IgD-negative memory B cell (primary cell): ENCODE measurements at regions not wholly inside any gene's neighbourhood (a gene's known extent, or its start where the extent isn't known, plus 50 kb on each side); places are given as distances from the start of the nearest gene placed in this dataset.
A peak's percentile ranks its signal among the peaks of the same experiment; 100 is the strongest.

Experiments
- H3K27ac Mint-ChIP-seq, 3 donors: one replicate each; pipeline ENCODE4 v1.8.0; 2020 to 2022; ENCODE audit warnings: mild to moderate bottlenecking in 3 of 3, mixed read lengths in 3 of 3, moderate library complexity in 1 of 3
- H3K27me3 Mint-ChIP-seq: one replicate; pipeline ENCODE4 v1.8.0; 2021; ENCODE audit warnings: mixed read lengths
- H3K36me3 Mint-ChIP-seq: one replicate; pipeline ENCODE4 v1.8.0; 2020; ENCODE audit warnings: mild to moderate bottlenecking, mixed read lengths
- H3K4me1 Mint-ChIP-seq, 3 donors: one replicate each; pipeline ENCODE4 v1.8.0; 2020 to 2022; ENCODE audit warnings: mixed read lengths in 3 of 3, mild to moderate bottlenecking in 1 of 3
- H3K4me3 Mint-ChIP-seq, 4 donors: one replicate each; pipeline ENCODE4 v1.8.0; 2020 to 2022; ENCODE audit warnings: mild to moderate bottlenecking in 4 of 4, mixed read lengths in 4 of 4, moderate library complexity in 3 of 4
- H3K9me3 Mint-ChIP-seq, 3 donors: one replicate each; pipeline ENCODE4 v1.8.0; 2020 to 2021; ENCODE audit warnings: mixed read lengths in 3 of 3, mild to moderate bottlenecking in 1 of 3

DNA sequence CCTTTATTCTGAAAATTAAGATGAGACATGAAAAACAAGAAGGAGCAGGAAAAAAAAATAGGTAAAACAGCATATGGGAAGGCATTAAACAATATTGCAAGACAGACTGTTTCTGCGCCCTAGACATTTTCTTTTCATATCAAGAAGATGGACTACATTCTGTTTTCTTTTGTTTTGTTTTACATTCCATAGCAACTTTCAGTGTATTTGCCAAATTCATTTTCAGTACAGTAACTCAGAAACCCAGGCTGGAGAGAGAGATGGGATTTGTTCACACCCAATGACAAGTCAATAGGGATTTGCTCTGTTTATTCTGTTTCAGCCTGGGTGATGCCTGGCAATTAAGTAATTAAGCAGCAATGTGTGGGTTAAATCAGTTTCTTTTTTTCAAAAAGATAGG is 892.8 kb upstream of the DIAPH2 start:
- Mint-ChIP-seq H3K4me3 (no peak overlapping the region), H3K36me3 (no peaks in the 10 kb centered on the region), H3K9me3 (peaks cover 0 to 2% (median 2%) of the 10 kb centered on the region in 3 donors), H3K27ac (no peak overlapping the region), H3K27me3 (no peaks in the 10 kb centered on the region), H3K4me1 (no peaks in the 10 kb centered on the region)

DNA sequence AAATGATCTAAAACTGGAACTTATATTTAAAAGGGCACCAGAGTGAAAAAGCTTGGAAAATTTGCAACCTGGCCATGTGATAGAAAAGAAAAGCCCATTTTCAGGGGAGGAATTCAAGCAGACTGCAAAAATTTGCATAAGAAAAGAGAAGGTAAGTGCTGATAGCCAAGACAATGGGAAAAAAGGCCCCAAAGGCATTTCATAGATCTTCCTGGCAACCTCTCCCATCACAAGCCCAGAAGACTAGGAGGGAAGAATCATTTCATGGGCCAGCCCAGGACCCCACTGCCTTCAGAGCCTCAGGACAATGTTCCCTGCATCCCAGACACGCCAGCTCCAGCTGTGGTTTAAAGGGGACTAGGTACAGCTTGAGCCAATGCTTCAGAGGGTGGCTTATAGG is 887.3 kb upstream of the DIAPH2 start:
- Mint-ChIP-seq H3K4me3 (no peak overlapping the region), H3K4me1 (no peaks in the 10 kb centered on the region), H3K27me3 (no peaks in the 10 kb centered on the region), H3K9me3 (peaks cover 0 to 5% (median 0%) of the 10 kb centered on the region in 3 donors), H3K27ac (no peak overlapping the region), H3K36me3 (no peaks in the 10 kb centered on the region)

DNA sequence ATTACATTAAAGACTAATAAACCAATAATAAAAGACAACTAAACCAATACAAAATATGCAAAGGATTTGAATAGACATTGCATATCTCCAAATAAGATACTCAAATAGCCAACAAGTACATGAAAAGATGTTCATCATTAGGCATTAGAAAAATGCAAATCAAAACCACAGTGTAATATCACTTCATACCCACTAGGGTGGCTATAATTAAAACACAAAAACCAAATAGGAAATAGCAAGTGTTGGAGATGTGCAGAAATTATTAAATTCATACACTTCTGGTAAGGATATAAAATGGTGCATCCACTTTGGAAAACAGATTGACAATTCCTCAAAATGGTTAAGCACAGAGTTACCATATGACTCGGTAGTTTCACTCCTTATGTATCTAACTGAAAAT is 860.8 kb upstream of the DIAPH2 start:
- H3K9me3 Mint-ChIP-seq, result peaks cover 0 to 4% (median 0%) of the 10 kb centered on the region in 3 donors
- H3K36me3 Mint-ChIP-seq, result no peaks in the 10 kb centered on the region
- no peaks in the 10 kb centered on the region for H3K4me1 Mint-ChIP-seq
- no peak overlapping the region for H3K4me3 Mint-ChIP-seq
- no peak overlapping the region for H3K27ac Mint-ChIP-seq
- H3K27me3 Mint-ChIP-seq, result no peaks in the 10 kb centered on the region

DNA sequence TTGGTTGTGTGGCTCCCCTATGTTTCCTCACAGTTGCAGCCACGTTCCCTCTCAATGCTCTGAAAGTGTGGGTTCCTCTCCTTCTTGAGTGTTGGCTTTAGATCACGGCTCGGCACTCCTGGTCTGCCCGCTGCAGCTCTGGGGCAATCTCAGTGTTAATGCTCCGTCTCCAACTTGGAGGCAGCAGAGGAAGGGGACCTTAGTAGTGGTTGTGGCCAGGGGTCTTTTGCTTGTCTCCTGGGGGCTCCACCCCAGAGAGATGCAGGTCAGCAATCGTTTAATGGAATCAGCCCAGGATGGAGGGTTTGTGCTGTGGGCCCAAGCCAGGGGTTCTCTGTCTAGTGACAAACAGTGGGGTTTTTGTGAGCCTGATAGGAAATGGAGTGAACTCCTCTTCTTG is 849.4 kb upstream of the DIAPH2 start:
- Mint-ChIP-seq H3K36me3 (no peaks in the 10 kb centered on the region), H3K27me3 (no peaks in the 10 kb centered on the region), H3K9me3 (no peaks in the 10 kb centered on the region), H3K4me1 (no peaks in the 10 kb centered on the region), H3K27ac (no peak overlapping the region), H3K4me3 (no peak overlapping the region)

DNA sequence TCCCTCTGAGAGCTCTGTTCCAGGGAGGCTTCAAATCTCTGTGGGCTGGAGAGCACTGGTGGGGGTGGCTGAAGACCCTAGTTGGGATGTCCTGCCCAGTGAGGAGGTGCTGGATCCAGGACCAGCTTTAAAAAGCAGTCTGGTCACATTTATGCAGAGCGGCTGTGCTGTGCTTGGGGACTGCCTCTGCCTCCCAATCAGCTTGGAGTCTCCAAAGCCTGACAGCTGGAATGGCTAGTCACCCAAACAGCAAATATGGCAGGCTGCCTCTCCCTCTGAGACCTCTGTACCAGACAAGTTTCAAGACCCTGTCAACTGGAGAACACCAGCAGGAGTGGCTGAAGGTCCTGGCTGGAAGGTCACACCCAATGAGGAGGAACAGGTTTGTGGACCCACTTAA is 848.1 kb upstream of the DIAPH2 start:
- H3K27ac Mint-ChIP-seq, result peak overlapping the region in 1 of 3 donors; percentile 27
- H3K27me3 Mint-ChIP-seq, result no peaks in the 10 kb centered on the region
- H3K4me3 Mint-ChIP-seq, result no peak overlapping the region
- H3K9me3 Mint-ChIP-seq, result no peaks in the 10 kb centered on the region
- H3K4me1 Mint-ChIP-seq, result no peaks in the 10 kb centered on the region
- no peaks in the 10 kb centered on the region for H3K36me3 Mint-ChIP-seq

DNA sequence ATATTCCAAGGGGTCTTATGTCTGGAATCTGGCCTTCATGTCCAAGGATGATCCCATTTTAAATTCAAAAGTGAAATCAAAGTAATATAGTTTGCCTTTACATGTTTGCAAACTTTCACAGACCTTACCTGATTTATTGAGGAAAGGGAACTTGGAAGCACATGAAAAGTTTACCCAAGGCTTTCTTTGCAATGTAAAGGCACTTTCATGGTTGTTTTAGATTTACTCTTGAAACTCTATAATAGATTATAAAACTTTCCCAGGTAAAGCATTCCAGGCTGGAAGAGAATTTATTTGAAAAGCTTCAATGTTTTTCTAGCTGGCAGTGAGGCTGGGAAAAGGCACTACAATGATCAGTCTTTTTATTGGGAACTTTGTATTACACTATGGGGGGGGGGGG is 842.8 kb upstream of the DIAPH2 start:
- no peaks in the 10 kb centered on the region for H3K36me3 Mint-ChIP-seq
- H3K9me3 Mint-ChIP-seq, result no peaks in the 10 kb centered on the region
- no peak overlapping the region for H3K27ac Mint-ChIP-seq
- no peaks in the 10 kb centered on the region for H3K27me3 Mint-ChIP-seq
- H3K4me1 Mint-ChIP-seq, result no peaks in the 10 kb centered on the region
- no peak overlapping the region for H3K4me3 Mint-ChIP-seq

DNA sequence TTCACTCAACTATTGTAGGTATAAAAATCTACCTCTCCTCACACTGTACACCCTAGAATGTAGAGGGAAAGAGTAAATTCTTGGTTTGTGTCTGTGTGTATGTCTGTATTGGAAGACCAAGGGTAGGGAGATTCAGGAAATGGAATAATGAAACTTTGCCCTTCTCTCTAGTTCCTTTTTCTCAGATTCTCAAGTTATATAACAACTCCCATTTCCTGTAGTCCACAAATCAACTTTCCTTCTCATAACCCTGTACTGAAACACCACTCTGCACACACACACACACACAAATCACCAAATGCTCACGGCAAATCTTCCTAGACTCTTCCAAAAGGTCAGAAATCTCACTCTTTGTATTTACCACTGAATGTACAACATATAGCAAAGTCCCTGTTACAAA is 824.5 kb upstream of the DIAPH2 start:
- H3K27me3 Mint-ChIP-seq, result no peaks in the 10 kb centered on the region
- no peak overlapping the region for H3K4me3 Mint-ChIP-seq
- H3K9me3 Mint-ChIP-seq, result peaks cover 4 to 12% (median 6%) of the 10 kb centered on the region in 3 donors
- no peaks in the 10 kb centered on the region for H3K4me1 Mint-ChIP-seq
- H3K36me3 Mint-ChIP-seq, result no peaks in the 10 kb centered on the region
- H3K27ac Mint-ChIP-seq, result no peak overlapping the region

DNA sequence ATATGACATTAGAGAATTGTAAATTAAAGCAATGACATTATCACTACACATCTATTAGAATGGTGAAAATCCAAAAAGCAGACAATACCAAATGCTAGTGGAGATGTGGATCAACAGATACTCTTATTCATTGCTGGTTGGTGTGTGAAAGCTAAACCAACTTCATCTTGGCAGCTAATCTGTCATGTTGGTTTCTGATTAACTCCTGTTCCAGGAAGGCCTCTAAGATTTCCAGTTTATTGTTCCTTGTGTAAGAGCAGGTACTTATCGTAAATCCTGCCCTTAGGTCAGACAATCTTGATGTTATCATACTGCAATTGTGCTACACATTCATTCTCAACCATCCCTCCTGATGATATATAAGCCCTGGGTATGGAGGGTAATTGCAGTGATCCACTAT is 809.0 kb upstream of the DIAPH2 start:
- no peaks in the 10 kb centered on the region for H3K27me3 Mint-ChIP-seq
- no peaks in the 10 kb centered on the region for H3K36me3 Mint-ChIP-seq
- no peak overlapping the region for H3K27ac Mint-ChIP-seq
- H3K4me3 Mint-ChIP-seq, result no peak overlapping the region
- H3K4me1 Mint-ChIP-seq, result no peaks in the 10 kb centered on the region
- H3K9me3 Mint-ChIP-seq, result peaks cover 0 to 13% (median 2%) of the 10 kb centered on the region in 3 donors

DNA sequence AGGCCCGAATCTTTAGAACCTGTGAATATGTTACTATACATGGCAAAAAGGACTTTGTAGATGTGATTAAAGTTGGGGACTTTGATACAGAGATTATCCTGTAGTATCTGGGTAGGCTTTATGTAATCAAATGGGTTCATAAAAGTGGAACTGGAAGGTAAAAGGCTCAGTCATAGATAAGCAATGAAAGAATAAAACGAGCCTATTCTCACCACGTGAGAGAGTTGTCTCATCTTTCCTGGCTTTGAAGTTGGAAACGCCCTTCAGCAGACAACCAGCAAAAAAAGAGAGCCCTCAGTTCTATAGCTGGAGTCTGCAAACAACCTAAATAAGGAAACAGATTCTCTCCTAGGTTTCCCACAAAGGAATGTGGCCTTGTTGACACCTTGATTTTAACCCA is 805.8 kb upstream of the DIAPH2 start:
- H3K27me3 Mint-ChIP-seq, result no peaks in the 10 kb centered on the region
- H3K9me3 Mint-ChIP-seq, result peaks cover 0 to 13% (median 0%) of the 10 kb centered on the region in 3 donors
- H3K36me3 Mint-ChIP-seq, result peaks cover 2% of the 10 kb centered on the region
- H3K4me3 Mint-ChIP-seq, result no peak overlapping the region
- H3K4me1 Mint-ChIP-seq, result no peaks in the 10 kb centered on the region
- H3K27ac Mint-ChIP-seq, result no peak overlapping the region

DNA sequence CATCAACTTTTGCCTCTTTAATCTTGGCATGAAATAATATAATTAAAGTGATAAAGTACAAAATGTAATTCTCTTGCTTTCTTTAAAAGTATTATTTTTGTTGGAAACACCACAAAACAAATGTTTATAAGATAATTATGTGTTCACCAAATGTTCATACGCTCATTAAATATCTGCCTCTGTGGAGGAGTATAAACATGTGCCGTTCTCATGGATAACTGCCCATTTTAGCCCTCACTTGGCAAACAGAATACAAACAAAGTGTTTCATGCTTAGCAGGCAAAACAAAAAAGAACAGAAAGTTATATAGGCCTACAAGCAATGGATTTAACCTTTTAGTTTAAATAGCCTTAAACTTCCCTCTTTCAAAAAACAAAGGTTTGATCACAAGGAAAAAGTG is 800.5 kb upstream of the DIAPH2 start:
- Mint-ChIP-seq H3K36me3 (peaks cover 2% of the 10 kb centered on the region), H3K27ac (no peak overlapping the region), H3K9me3 (no peaks in the 10 kb centered on the region), H3K4me3 (no peak overlapping the region), H3K27me3 (no peaks in the 10 kb centered on the region), H3K4me1 (no peaks in the 10 kb centered on the region)

DNA sequence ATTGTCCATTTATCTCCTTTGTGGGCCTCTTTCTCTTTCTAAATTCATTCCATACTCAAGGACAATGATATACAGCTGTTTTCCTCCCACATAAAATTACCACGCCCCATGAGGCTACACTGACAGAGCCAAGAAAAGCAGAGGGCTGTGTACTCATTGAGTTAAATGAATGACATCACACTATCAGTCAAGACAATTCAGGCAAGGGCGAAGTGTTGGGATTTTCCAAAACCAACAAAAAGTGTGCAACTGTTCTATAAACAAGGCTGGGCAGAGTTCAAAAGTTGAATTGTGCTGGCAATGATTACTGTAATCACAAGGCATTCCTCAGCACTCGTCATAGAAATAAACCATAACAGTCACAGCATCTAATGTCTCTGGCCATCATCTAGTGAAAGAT is 799.6 kb upstream of the DIAPH2 start:
- H3K9me3 Mint-ChIP-seq, result no peaks in the 10 kb centered on the region
- peaks cover 2% of the 10 kb centered on the region for H3K36me3 Mint-ChIP-seq
- no peak overlapping the region for H3K27ac Mint-ChIP-seq
- no peaks in the 10 kb centered on the region for H3K27me3 Mint-ChIP-seq
- H3K4me3 Mint-ChIP-seq, result no peak overlapping the region
- no peaks in the 10 kb centered on the region for H3K4me1 Mint-ChIP-seq

DNA sequence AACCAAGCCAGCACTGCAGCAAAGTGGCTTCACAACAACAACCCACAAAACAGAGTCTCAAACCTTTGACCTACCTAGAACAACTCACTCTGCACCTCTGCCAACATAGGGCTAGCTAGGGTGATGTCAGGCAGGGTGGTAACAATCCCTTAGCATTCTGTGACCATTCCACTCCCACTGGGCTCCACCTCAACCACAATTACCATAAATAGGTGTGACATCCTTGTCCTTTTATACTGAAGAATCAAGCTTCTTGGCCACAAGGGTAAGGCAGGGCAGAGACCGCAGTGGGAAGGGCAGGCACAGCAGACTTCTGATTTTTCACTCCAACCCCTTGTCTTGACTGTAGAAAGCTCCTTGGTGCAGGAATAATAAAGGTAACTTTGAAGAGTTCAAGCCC is 795.4 kb upstream of the DIAPH2 start:
- Mint-ChIP-seq H3K36me3 (no peaks in the 10 kb centered on the region), H3K4me3 (no peak overlapping the region), H3K4me1 (no peaks in the 10 kb centered on the region), H3K27ac (no peak overlapping the region), H3K9me3 (peaks cover 0 to 1% (median 0%) of the 10 kb centered on the region in 3 donors), H3K27me3 (no peaks in the 10 kb centered on the region)

DNA sequence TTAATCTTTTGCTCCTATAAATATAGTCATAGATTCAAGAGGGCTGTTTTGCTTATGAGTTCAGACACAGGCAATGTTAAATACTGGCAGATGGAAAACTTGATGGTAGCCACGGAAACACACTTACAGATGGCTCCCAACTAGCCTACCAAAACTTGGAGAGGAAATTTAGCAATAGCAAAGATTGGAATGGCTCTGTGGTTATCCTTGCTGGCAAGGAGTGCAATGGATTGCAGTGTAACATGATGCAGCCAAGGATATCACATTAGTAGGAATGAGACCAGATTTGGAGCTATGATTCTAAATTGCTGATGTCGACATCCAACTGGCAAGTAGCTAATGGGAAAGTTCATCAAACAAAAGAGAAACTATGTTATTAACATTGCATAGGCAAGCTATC is 791.0 kb upstream of the DIAPH2 start:
- Mint-ChIP-seq H3K36me3 (no peaks in the 10 kb centered on the region), H3K4me1 (no peaks in the 10 kb centered on the region), H3K4me3 (no peak overlapping the region), H3K27ac (no peak overlapping the region), H3K9me3 (peaks cover 0 to 1% (median 0%) of the 10 kb centered on the region in 3 donors), H3K27me3 (no peaks in the 10 kb centered on the region)

DNA sequence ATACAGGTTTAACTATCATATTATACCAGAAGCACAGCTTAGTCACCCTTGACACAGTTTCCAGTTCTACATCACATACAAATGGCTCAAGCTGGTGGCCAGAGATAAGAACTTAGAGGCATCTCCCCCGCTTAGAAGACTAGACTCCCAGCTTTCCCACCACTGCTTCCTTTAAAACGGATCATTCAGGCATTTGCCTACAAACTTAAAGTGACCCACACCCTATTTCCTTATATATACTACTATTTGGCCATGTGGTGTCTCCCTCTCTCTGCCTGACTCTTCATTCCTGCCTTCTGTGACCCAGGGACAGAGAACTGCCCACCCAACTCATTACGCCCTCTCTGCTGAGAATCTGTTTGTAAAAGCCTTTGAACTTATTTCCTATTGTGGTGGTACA is 781.2 kb upstream of the DIAPH2 start:
- no peaks in the 10 kb centered on the region for H3K36me3 Mint-ChIP-seq
- no peak overlapping the region for H3K4me3 Mint-ChIP-seq
- no peak overlapping the region for H3K27ac Mint-ChIP-seq
- H3K4me1 Mint-ChIP-seq, result no peaks in the 10 kb centered on the region
- H3K27me3 Mint-ChIP-seq, result no peaks in the 10 kb centered on the region
- peaks cover 0 to 3% (median 3%) of the 10 kb centered on the region in 3 donors for H3K9me3 Mint-ChIP-seq

DNA sequence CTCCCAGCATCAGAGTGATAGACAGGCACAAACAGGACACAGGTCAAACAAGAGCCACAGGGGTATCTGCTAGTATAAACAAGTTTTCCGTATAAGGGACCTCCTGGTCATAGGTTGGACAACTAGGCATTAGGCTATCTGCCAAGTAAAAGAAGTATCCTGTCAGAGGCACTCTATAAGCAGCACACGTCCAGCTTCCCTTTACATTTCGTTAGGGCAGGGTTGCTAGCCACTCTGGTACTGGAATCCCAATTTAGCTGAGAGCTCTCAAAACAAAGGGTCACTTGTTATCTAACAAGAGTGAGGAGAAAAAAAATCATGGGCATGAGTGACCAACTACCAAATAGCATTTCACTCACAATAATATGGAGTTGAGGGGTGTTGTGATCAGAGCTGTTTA is 780.7 kb upstream of the DIAPH2 start:
- no peaks in the 10 kb centered on the region for H3K27me3 Mint-ChIP-seq
- H3K9me3 Mint-ChIP-seq, result peaks cover 0 to 3% (median 2%) of the 10 kb centered on the region in 3 donors
- peak overlapping the region in 1 of 3 donors; percentile 24 for H3K27ac Mint-ChIP-seq
- H3K4me3 Mint-ChIP-seq, result no peak overlapping the region
- no peaks in the 10 kb centered on the region for H3K36me3 Mint-ChIP-seq
- H3K4me1 Mint-ChIP-seq, result no peaks in the 10 kb centered on the region

DNA sequence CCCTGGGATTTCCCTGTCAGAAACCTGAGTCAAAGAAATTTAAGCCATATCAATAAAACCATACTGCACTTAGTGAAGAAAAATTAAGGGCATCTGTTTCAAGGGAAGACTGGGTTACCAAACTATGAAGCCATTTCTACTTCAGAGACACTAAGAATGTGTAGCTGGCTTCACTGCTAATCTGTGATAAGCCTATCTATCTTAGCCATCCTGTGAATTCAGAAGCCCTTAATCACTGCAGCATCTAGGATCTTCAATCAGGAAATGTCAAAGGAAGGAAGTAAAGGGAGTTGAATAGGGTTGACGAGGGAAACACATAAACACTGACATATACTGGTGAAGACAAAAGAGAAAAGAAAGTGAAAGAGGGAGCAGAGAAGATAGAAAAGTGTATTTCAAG is 777.6 kb upstream of the DIAPH2 start:
- Mint-ChIP-seq H3K9me3 (peaks cover 0 to 2% (median 0%) of the 10 kb centered on the region in 3 donors), H3K36me3 (no peaks in the 10 kb centered on the region), H3K27me3 (no peaks in the 10 kb centered on the region)

DNA sequence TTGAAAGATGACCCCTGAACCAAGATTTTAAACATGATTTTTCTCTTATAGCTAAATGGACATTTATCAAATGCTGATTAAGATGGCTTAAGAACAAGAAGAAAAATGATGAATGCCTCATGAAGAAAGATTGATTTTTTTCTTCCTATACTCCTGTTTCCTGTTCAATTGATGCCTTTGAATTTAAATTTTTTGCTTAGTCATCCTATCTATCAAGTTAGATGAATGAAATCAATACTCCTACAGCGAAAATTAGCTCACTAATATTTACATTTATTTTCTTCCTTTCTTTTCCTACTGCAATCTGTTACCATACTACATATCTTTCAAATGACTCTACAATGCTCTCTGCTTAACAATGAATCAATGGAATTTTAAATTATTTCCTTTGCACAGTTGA is 773.6 kb upstream of the DIAPH2 start:
- no peaks in the 10 kb centered on the region for H3K36me3 Mint-ChIP-seq
- H3K27me3 Mint-ChIP-seq, result no peaks in the 10 kb centered on the region
- H3K4me3 Mint-ChIP-seq, result no peak overlapping the region
- no peak overlapping the region for H3K27ac Mint-ChIP-seq
- H3K4me1 Mint-ChIP-seq, result no peaks in the 10 kb centered on the region
- peaks cover 0 to 2% (median 0%) of the 10 kb centered on the region in 3 donors for H3K9me3 Mint-ChIP-seq

More for the DNA sequence above, 777.6 kb upstream of the DIAPH2 start:
- H3K4me3 Mint-ChIP-seq, result no peak overlapping the region
- H3K4me1 Mint-ChIP-seq, result no peaks in the 10 kb centered on the region
- H3K27ac Mint-ChIP-seq, result no peak overlapping the region
